Right cardiac atrium (tissue), 5 donors: ENCODE measurements at regions not wholly inside any gene's neighbourhood (a gene's known extent, or its start where the extent isn't known, plus 50 kb on each side); places are given as distances from the start of the nearest gene placed in this dataset.
A peak's percentile ranks its signal among the peaks of the same experiment; 100 is the strongest.
"Not testable (repeated sequence)": the region's sequence is repeated elsewhere in the genome, so short reads cannot be mapped to it uniquely, and the experiment has no call there.

ENCODE experiments used
- ATAC-seq, 2 donors: fragments of 200-7000 bp; cut with Tn5 transposase; one replicate each; pipeline versions ENCODE4 v1.8.0 to v1.9.1; 2020; ENCODE audit warnings: moderate library complexity in 2 of 2, mild to moderate bottlenecking in 1 of 2
- DNase-seq, 3 donors: peaks; one replicate each; pipeline ENCODE4 v3.0.0-alpha.2; 2020
- H3K27ac ChIP-seq: one replicate; pipeline ENCODE4 v1.5.1; 2013; ENCODE audit warnings: mild to moderate bottlenecking, low read length, control low read depth, moderate library complexity
- H3K27me3 ChIP-seq: one replicate; pipeline ENCODE4 v1.6.1; 2013; ENCODE audit not compliant: control insufficient read depth, insufficient read depth
- H3K4me1 ChIP-seq: one replicate; pipeline ENCODE4 v1.6.1; 2013; ENCODE audit warnings: low read length; ENCODE audit not compliant: control insufficient read depth, insufficient read depth
- H3K4me3 ChIP-seq: one replicate; pipeline ENCODE4 v1.5.1; 2013; ENCODE audit warnings: low read length, control low read depth
- H3K9me3 ChIP-seq: one replicate; pipeline ENCODE4 v1.6.1; 2013; ENCODE audit warnings: low read length; ENCODE audit not compliant: control insufficient read depth
- WGBS: extraction: QIAGEN DNeasy Blood & Tissue Kit; methylation state at CpG from one replicate; pipeline ENCODE4 v1.1.7; 2013; 5-methylcytosine and 5-hydroxymethylcytosine counted together
- intact Hi-C, 4 donors: fragments of 100-400 bp; cut with DNase I; formaldehyde crosslinking; loops; one replicate each; pipeline versions ENCODE4 v1.11.0 to v1.14.0; 2022 to 2023
- donor health status: healthy with polysubstance abuse.
- donor health status: DM: no; HTN: yes; CAD: no.
- donor health status: DM: no; HTN: no; CAD: no.
- donor health status: DM: no; HTN: yes; CAD: no; lungs with severe emphysema.
- donor health status: DM: yes; HTN: yes; CAD: no.

DNA sequence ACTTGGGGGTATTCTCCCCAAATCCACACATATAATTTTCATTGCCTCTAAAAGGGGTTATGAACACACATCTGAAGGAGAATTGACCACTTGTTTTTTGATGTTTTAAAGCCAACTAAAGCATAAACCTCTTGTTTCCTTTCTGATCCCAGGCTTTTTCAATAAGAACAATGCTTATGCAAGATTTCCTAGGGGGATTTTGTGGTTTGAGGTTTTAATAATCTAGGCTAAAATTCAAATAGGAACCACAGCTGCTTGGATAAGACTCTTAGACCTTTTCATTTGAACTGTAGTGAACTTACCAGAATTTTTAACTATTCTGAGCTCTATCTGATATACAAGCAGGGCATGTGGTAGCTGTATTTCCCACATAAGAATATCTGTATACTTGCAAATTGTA is 651.1 kb downstream of the ANKRD50 start:
- ATAC-seq, result peak in 1 of 2 donors; percentile 44
- intact Hi-C loops, result no loop called here
- no peak overlapping the region for H3K27ac ChIP-seq
- DNase-seq, result no peak
- H3K27me3 ChIP-seq, result no peaks in the 10 kb centered on the region
- no peaks in the 10 kb centered on the region for H3K4me1 ChIP-seq
- no peaks in the 10 kb centered on the region for H3K9me3 ChIP-seq
- H3K4me3 ChIP-seq, result no peak overlapping the region

DNA sequence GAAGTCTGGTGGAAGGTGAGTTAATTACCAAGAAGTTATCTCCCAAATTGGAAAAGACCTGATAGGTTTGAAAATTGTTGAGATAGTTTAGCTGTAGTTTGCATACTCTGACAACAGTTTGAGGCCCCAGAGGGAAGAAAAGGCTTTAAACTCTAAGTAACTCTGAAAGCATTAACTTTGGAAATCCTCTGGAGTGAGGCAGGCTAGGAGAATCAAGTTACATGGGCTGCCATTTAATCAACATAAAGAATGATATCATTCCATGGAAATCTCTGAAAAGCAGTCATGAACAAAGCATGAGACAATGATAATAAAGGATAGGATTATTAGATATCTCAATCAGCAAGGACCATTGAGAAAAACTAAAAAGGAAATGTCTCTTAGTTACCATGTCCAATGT is 647.1 kb downstream of the ANKRD50 start:
- Histone ChIP-seq H3K9me3 (no peaks in the 10 kb centered on the region), H3K27ac (no peak overlapping the region), H3K4me1 (no peaks in the 10 kb centered on the region), H3K27me3 (no peaks in the 10 kb centered on the region), H3K4me3 (no peak overlapping the region)
- intact Hi-C loops, result no loop called here
- ATAC-seq (no peak), DNase-seq (no peak)

- Histone ChIP-seq H3K4me3 (no peak overlapping the region), H3K9me3 (no peaks in the 10 kb centered on the region), H3K4me1 (no peaks in the 10 kb centered on the region), H3K27me3 (no peaks in the 10 kb centered on the region), H3K27ac (no peak overlapping the region)
- WGBS, result 80% methylated on average over 4 of the region's 4 CpGs
- no peak for DNase-seq
- intact Hi-C loops, result no loop called here
- no peak for ATAC-seq
Measured at GRCh38 chr4:124065936-124066335, 646.6 kb downstream of the ANKRD50 start.

DNA sequence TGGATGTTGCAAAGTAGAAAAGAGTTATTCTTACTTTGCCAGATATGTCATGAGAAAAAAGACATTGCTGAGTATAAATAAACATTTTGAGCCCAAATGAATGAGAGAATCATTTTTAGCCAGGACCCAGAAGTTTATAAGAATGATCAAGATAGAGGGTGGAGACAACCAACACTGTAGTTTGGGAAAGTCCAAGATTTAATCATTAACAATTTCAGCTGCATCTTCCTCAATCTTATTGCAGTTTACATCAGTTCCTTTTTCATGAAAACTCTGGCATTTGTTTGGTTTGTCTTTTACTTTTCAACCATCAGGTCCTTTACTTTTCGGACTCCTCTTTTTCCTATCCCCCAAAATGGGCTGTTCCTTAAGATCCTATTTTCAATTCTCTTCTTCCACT is 645.9 kb downstream of the ANKRD50 start:
- intact Hi-C loops, result no loop called here
- WGBS, result 99% methylated on average over 1 of the region's 1 CpG
- no peak overlapping the region for H3K4me3 ChIP-seq
- no peaks in the 10 kb centered on the region for H3K9me3 ChIP-seq
- ATAC-seq (no peak), DNase-seq (no peak)
- H3K4me1 ChIP-seq, result no peaks in the 10 kb centered on the region
- no peaks in the 10 kb centered on the region for H3K27me3 ChIP-seq
- no peak overlapping the region for H3K27ac ChIP-seq

DNA sequence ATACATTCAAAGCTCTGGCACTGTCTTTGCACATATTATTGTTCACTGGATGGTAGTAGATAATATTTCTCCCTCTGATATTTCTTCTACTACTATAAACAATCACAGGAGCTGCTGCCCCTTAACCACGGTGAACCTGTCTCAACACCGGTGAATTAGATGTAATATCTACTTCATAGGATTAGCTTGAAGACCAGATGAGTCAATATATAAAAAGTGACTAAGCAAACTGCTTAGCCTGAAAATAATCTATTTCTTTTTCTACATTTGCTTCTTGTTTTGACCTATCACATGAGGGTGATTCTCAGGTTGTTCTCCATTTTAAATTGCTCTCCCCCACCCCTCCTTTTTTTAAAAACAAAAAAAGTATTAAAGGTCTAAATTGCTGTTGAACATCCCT is 645.5 kb downstream of the ANKRD50 start:
- WGBS, result 91% methylated on average over 2 of the region's 2 CpGs
- H3K27ac ChIP-seq, result no peak overlapping the region
- no peaks in the 10 kb centered on the region for H3K4me1 ChIP-seq
- no peaks in the 10 kb centered on the region for H3K27me3 ChIP-seq
- no peak overlapping the region for H3K4me3 ChIP-seq
- no peak for ATAC-seq
- no peak for DNase-seq
- no peaks in the 10 kb centered on the region for H3K9me3 ChIP-seq
- intact Hi-C loops, result no loop called here

GRCh38 chr4:124070688-124071484 is 641.6 kb downstream of the ANKRD50 start:
- no peak overlapping the region for H3K27ac ChIP-seq
- WGBS, result 94% methylated on average over 3 of the region's 3 CpGs
- no peaks in the 10 kb centered on the region for H3K9me3 ChIP-seq
- no peak overlapping the region for H3K4me3 ChIP-seq
- no peak for ATAC-seq
- intact Hi-C loops, result no loop called here
- H3K27me3 ChIP-seq, result no peaks in the 10 kb centered on the region
- DNase-seq, result no peak
- H3K4me1 ChIP-seq, result no peaks in the 10 kb centered on the region

GRCh38 chr4:124075276-124075675 is 637.3 kb downstream of the ANKRD50 start:
- H3K27ac ChIP-seq, H3K4me1 ChIP-seq, DNase-seq, ATAC-seq, H3K9me3 ChIP-seq, intact Hi-C loops, H3K27me3 ChIP-seq, H3K4me3 ChIP-seq: not testable (repeated sequence)
- 94% methylated on average over 2 of the region's 2 CpGs for WGBS

DNA sequence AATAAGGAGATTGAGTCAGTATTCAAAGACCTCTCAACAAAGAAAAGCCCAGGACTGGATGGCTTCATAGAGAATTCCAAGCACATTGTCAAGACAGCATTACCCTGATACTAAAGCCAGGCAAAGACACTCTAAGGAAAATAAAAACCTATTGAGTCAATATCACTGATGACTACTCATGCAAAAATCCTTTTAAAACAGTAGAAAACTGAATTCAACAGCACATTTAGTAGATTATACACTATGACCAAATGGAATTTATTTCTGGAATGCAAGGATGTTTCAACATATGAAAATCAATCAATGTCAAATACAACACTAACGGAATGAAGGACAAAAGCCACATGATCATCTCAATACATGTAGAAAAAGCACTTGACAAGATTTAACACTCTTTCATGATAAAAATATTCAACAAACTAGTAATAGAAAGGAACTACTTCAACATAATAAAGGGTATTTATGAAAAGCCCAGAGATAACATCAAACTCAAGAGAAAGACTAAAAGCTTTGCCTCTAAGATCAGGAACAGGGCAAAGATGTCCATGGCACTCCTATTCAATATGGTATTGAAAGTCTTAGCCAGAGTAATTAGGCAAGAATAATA is 633.3 kb downstream of the ANKRD50 start:
- no peak for DNase-seq
- no peak overlapping the region for H3K4me3 ChIP-seq
- 85% methylated on average over 1 of the region's 1 CpG for WGBS
- H3K27me3 ChIP-seq, result no peaks in the 10 kb centered on the region
- intact Hi-C loops, result no loop called here
- H3K4me1 ChIP-seq, result no peaks in the 10 kb centered on the region
- no peaks in the 10 kb centered on the region for H3K9me3 ChIP-seq
- no peak for ATAC-seq
- no peak overlapping the region for H3K27ac ChIP-seq

- no peak for DNase-seq
- H3K27me3 ChIP-seq, result no peaks in the 10 kb centered on the region
- H3K4me3 ChIP-seq, result no peak overlapping the region
- 43% methylated on average over 4 of the region's 4 CpGs for WGBS
- H3K9me3 ChIP-seq, result no peaks in the 10 kb centered on the region
- intact Hi-C loops, result no loop called here
- H3K27ac ChIP-seq, result no peak overlapping the region
- H3K4me1 ChIP-seq, result no peaks in the 10 kb centered on the region
- no peak for ATAC-seq
Measured at GRCh38 chr4:124083711-124084110, 628.8 kb downstream of the ANKRD50 start.

DNA sequence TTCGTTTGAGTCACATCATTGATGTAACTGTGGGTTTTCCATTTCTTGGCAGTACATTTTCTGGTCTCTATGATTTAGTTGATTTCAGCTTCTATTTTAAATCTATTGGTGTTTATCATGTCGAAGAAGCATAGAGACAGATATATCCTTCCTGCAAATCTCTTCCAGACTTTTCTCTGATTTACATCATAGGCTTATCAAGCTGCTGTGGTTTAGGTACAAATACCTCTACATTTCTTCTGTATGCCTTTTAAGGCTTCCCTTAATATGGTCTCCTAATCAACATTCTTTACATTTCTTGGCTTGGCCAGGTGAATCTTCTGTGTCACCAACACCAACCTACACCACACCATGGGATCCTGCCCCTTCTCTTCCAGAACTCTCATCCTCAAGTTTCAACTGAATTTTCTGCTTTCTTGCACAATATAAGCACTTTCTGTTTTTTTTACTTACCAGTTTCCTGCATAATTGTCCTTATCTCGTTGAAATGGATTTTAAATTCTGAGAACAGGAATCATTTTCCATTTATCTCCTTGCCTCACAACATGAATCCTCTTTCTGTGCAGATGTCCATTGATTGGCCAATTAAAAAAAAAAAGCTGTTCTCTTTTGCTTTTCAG is 626.9 kb downstream of the ANKRD50 start:
- 52% methylated on average over 3 of the region's 3 CpGs for WGBS
- Histone ChIP-seq H3K9me3 (no peaks in the 10 kb centered on the region), H3K27ac (no peak overlapping the region), H3K4me3 (no peak overlapping the region), H3K27me3 (no peaks in the 10 kb centered on the region), H3K4me1 (no peaks in the 10 kb centered on the region)
- DNase-seq, result no peak
- intact Hi-C loops, result no loop called here
- ATAC-seq, result no peak

GRCh38 chr4:124090021-124090420 is 622.5 kb downstream of the ANKRD50 start:
- WGBS, result 50% methylated on average over 8 of the region's 8 CpGs
- intact Hi-C loops, result no loop called here

More at GRCh38 chr4:124090021-124090420, 622.5 kb downstream of the ANKRD50 start:
- no peaks in the 10 kb centered on the region for H3K27me3 ChIP-seq
- H3K27ac ChIP-seq, result no peak overlapping the region
- DNase-seq (peak in 2 of 3 donors; percentile 16 to 71), ATAC-seq (peak; percentile 84 to 88)
- H3K9me3 ChIP-seq, result no peaks in the 10 kb centered on the region
- peaks cover 2% of the 10 kb centered on the region for H3K4me1 ChIP-seq
- H3K4me3 ChIP-seq, result no peak overlapping the region
